VCaP (cell line): ENCODE measurements at regions not wholly inside any gene's neighbourhood (a gene's known extent, or its start where the extent isn't known, plus 50 kb on each side); places are given as distances from the start of the nearest gene placed in this dataset.
A peak's percentile ranks its signal among the peaks of the same experiment; 100 is the strongest.

ENCODE experiments used
- H3K27ac ChIP-seq: fragments of 450-650 bp; 2 replicates; pipeline ENCODE4 v1.5.1; 2017
- CTCF ChIP-seq: fragments of 450-650 bp; conservative IDR thresholded peaks from 2 replicates; pipeline ENCODE4 v1.5.1; 2017; ENCODE audit warnings: mild to moderate bottlenecking, moderate library complexity

DNA sequence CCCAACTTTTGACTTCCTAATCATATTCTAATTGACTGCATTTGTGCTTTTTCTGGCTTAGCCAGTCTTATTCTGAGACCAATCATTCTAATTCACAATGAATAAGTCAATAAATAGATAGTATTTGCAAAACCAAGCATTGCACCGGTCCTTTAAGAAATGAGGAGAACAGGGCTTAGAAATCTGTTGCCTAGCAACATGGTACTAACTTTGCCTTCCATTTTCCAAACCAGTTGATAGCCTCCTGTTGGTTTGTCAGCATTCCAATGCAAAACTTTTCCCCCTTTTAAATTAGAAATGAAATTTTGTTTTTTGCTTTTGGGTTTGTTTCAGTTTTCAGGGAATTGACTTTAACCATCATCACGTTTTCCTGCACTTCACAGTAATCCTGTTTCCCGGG, 603.5 kb upstream of the NRP1 start:
- H3K27ac ChIP-seq: no peak overlapping the region
- TF ChIP-seq CTCF: no peak

DNA sequence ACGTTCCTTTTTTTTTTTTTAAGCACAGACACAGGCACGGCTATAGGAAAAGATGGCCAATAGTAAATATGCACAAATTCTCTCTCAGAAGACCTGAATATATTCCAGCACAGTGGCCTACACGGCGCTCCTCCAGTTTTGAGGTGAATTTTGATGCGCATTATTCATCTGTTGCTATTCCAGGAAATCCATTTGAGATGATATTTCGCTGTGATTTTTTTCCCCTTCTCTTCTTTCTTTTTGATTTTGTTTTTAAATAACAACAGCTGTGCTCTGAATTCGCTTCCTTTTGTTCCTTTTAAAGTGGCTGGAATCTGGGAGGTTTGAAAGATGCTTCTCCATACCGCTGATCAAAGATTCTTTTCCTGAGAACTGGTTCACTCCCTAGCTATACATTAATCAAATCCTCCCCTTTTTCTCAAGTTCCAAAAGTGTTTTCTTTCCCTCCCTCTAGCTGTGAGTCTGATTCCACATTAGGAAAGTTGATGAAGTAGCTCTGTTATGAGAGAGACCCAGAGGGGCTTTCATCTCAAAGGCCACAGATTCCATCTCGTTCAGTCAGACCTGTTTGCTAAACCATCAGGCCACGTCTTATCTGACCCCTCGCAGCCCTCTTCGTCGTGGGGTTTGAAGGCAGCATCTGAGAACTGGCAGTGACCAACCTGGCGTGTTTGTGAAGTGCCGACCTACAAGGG, 602.7 kb upstream of the NRP1 start:
- H3K27ac ChIP-seq: no peak overlapping the region
- no peak for TF ChIP-seq CTCF

DNA sequence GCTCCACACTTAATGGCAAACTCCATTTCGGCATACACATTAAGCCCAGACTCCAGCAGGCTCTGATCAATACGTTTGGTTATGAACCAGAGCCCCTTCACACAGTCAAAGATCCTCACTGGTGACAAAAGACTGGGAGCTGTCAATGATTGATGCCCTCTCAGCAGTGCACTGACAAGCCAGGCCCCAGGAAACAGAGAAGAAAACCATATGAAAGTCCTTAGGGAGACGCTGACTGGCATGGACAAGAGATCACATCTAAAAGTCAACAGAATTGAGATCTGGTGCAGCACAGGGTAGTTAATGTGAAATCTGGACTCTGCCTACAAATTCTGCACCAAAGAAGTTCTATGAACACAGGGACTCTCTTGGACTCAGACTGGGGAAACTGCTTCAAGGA, 600.9 kb upstream of the NRP1 start:
- peak overlapping the region; percentile 34; the same call in 1 of the 2 replicates for H3K27ac ChIP-seq
- no peak for TF ChIP-seq CTCF

DNA sequence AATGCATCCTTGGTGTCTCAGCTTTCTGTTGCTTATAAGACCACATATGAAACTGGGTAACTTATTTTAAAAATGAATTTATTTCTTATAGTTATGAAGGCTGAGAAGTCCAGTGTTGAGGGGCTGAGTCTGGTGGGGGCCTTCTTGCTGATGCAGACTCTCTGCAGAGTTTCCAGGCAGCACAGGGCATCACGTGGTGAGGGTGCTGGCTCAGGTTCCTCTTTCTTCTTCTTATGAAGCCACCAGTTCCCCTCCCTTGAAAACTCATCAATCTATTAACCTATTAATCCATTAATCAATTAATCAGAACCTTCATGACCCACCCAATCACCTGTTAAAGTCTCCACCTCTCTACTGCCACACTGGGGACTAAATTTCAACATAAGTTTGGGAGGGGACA, 595.6 kb upstream of the NRP1 start:
- no peak for TF ChIP-seq CTCF
- no peak overlapping the region for H3K27ac ChIP-seq

DNA sequence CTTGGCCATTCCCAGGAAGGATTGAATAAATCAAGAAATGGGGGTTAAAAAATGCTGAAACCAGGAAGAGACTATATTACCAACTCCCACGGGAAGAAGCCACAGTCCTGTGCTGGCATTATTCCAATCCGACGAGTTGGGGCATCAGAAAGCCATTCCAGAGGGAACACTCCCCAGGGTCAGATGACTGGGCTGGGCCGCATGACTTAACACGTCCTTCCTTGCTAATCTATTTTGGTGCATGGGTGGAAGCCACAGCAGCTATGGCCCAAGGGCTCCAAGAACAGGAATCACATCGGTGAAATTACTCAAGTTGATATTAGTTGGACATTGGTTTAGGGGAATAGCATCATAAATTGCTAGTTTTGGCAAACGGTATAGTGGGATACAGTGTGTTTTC, 592.9 kb upstream of the NRP1 start:
- H3K27ac ChIP-seq: no peak overlapping the region
- TF ChIP-seq CTCF: no peak

DNA sequence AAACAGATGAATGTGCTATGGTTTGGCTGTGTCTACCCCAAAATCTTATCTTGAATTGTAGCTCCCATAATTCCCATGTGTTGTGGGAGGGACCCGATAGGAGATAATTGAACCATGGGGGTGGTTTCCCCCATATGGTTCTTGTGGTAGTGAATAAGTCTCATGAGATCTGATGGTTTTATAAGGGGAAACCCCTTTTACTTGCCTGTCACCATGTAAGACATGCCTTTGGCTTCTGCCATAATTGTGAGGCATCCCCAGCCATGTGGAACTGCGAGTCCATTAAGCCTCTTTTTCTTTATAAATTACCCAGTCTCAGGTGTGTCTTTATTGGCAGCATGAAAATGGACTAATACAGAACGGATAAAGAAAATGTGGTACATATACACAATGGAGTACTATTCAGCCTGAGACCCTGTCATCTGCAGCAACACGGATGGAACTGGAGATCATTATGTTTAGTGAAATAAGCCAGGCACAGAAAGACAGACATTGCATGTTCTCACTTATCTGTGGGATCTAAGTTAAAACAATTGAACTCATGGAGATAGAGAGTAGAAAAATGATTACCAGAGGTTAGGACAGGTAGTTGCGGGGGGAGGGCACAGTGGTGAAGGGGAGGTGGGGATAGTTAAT, 587.6 kb upstream of the NRP1 start:
- TF ChIP-seq CTCF: no peak
- no peak overlapping the region for H3K27ac ChIP-seq

DNA sequence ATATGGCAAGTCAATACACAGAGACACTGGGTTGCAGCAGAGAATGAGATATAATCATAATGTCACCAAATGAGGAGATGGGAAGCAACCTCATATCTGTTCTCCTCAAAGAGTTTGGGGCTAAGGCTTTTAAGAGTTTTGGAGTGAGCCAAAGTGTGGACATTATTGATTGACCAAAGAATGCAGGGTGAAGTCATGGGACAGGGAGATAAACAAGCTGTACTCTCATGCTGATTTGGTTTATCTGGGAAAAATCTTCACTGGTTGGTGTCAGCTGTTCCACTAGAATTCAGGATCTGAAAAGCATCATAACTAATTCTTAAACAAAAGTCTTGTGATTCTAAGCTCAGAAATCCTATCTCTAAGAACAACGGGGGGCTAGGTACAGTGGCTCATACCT, 585.9 kb upstream of the NRP1 start:
- no peak overlapping the region for H3K27ac ChIP-seq
- TF ChIP-seq CTCF: no peak
